Prostate gland (tissue), 2 donors: ENCODE measurements at regions not wholly inside any gene's neighbourhood (a gene's known extent, or its start where the extent isn't known, plus 50 kb on each side); places are given as distances from the start of the nearest gene placed in this dataset.

Source experiments
- POLR2A ChIP-seq: fragments of 450-650 bp; IDR thresholded peaks from one replicate; pipeline ENCODE4 v1.6.1; 2016; ENCODE audit warnings: antibody characterized with exemption, mild to moderate bottlenecking
- POLR2AphosphoS5 ChIP-seq: sonication (generic); formaldehyde crosslinking; IDR thresholded peaks from one replicate; pipeline ENCODE4 v1.6.1; 2017; ENCODE audit warnings: antibody characterized with exemption
- TF ChIP-seq, protein P1 (sequence below), 4 experiments: fragments of 200-600 bp in 2 of 4; fragments of 450-650 bp in 2 of 4; sonication (generic) in 2 of 4; IDR thresholded peaks; 1 replicate in 3 of 4; 2 replicates in 1 of 4; pipeline ENCODE4 v1.5.1; 2016 to 2019; ENCODE audit warnings: antibody characterized with exemption in 4 of 4, mild to moderate bottlenecking in 2 of 4, moderate library complexity in 2 of 4

DNA sequence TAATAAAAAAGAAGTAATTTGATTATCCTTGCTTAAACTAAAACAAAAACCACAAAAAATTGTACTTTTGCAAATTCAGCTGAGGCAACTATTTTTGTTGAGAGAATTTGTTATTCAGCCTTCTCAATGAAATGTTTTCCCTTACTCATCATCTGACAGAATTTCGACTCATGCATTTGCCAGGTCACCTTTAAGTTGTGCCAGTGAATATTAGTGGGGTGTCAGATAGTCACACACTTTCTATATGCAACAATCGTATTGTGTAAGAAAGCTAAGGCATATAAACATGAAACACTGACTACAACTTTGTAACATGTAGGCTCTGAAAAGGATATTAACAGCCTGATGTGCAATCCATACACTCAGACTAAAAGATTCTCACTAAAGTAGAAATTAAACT, 1653.1 kb upstream of the SLC39A10 start:
- TF ChIP-seq POLR2A (no peak), POLR2AphosphoS5 (no peak)
- TF ChIP-seq, protein P1, sequence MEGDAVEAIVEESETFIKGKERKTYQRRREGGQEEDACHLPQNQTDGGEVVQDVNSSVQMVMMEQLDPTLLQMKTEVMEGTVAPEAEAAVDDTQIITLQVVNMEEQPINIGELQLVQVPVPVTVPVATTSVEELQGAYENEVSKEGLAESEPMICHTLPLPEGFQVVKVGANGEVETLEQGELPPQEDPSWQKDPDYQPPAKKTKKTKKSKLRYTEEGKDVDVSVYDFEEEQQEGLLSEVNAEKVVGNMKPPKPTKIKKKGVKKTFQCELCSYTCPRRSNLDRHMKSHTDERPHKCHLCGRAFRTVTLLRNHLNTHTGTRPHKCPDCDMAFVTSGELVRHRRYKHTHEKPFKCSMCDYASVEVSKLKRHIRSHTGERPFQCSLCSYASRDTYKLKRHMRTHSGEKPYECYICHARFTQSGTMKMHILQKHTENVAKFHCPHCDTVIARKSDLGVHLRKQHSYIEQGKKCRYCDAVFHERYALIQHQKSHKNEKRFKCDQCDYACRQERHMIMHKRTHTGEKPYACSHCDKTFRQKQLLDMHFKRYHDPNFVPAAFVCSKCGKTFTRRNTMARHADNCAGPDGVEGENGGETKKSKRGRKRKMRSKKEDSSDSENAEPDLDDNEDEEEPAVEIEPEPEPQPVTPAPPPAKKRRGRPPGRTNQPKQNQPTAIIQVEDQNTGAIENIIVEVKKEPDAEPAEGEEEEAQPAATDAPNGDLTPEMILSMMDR (IDR thresholded peaks at IDR 0.05): no peak
